GM18858 (cell line): ENCODE measurements at regions not wholly inside any gene's neighbourhood (a gene's known extent, or its start where the extent isn't known, plus 50 kb on each side); places are given as distances from the start of the nearest gene placed in this dataset.
"Not testable (repeated sequence)": the region's sequence is repeated elsewhere in the genome, so short reads cannot be mapped to it uniquely, and the experiment has no call there.

Experiments used
- ATAC-seq: cut with Tn5 transposase; IDR thresholded peaks from one replicate; pipeline ENCODE4 v1.9.1; 2021; ENCODE audit not compliant: unreplicated experiment

DNA sequence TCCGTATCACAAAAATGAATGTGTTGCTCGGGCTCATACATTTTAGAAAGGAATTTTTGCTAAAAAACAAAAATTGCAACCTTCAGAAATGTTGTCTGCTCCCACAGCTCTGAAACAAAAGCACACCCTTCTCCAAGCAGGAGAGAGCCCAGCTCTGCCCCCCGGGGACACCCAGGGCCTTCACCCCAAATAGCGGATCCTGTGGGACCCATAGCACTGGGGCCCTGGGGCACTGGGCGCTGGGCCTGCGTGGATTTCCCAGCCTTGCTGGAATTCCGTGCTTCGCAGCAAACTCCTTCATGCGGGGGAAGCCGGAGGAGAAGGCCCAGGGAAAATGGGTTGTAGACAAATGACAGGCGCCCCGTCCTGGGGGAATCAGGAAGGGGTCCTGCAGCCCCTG is 50.5 kb upstream of the SFSWAP start:
- ATAC-seq = not testable (repeated sequence)
